T-cell (primary cell): ENCODE measurements at regions not wholly inside any gene's neighbourhood (a gene's known extent, or its start where the extent isn't known, plus 50 kb on each side); places are given as distances from the start of the nearest gene placed in this dataset.

Experiments
- ATAC-seq, 4 experiments: fragments of 200-7000 bp in 3 of 4; fragments of 150-1000 bp in 1 of 4; cut with Tn5 transposase; replicated peaks in 1 of 4; 1 replicate in 3 of 4; 2 replicates in 1 of 4; pipeline ENCODE4 v1.10.0; 2021; ENCODE audit warnings: moderate library complexity in 3 of 4, mild to moderate bottlenecking in 2 of 4, moderate number of reproducible peaks in 1 of 4
- CTCF ChIA-PET, 2 donors: fragments of 300-600 bp; sonication (Branson Sonifier 250); formaldehyde crosslinking; loops; one replicate each; lab custom pipeline; 2022; ENCODE audit warnings: antibody characterized with exemption in 2 of 2; lab: Charles Lee
- POLR2A ChIA-PET, 2 donors: fragments of 300-600 bp; sonication (Branson Sonifier 250); formaldehyde crosslinking; loops; one replicate each; lab custom pipeline; 2022; ENCODE audit warnings: antibody characterized with exemption in 2 of 2; lab: Charles Lee
- DNase-seq, 35 experiments: peaks; one replicate each; pipeline versions ENCODE4 v3.0.0 to v3.0.0-alpha.2; 2013 to 2023
- H3K27ac ChIP-seq: one replicate; pipeline ENCODE4 v1.5.1; 2013; ENCODE audit warnings: low read length
- H3K27me3 ChIP-seq, 2 experiments: replicated peaks in 1 of 2; 1 replicate in 1 of 2; 2 replicates in 1 of 2; pipeline versions ENCODE4 v1.6.1 to v1.7.0; 2013; ENCODE audit warnings: low read length in 1 of 2, mixed read lengths in 1 of 2; ENCODE audit not compliant: control insufficient read depth in 2 of 2, insufficient read depth in 2 of 2; ENCODE audit errors: extremely low read depth in 1 of 2
- H3K36me3 ChIP-seq, 2 donors: 1 replicate in 1 of 2; 2 replicates in 1 of 2; pipeline versions ENCODE4 v1.6.1 to v1.7.0; 2013; ENCODE audit warnings: low read length in 1 of 2; ENCODE audit not compliant: control insufficient read depth in 2 of 2, insufficient read depth in 1 of 2; ENCODE audit errors: extremely low read depth in 1 of 2
- H3K4me1 ChIP-seq, 2 experiments: 1 replicate in 1 of 2; 2 replicates in 1 of 2; pipeline versions ENCODE4 v1.6.1 to v1.7.0; 2013; ENCODE audit warnings: low read length in 2 of 2, mixed read lengths in 1 of 2; ENCODE audit not compliant: insufficient read depth in 2 of 2, control insufficient read depth in 1 of 2; ENCODE audit errors: extremely low read depth in 1 of 2
- H3K4me3 ChIP-seq, 2 donors: 1 replicate in 1 of 2; 2 replicates in 1 of 2; pipeline versions ENCODE4 v1.5.1 to v1.7.0; 2013; ENCODE audit warnings: mild to moderate bottlenecking in 2 of 2, low read length in 1 of 2, moderate library complexity in 1 of 2; ENCODE audit not compliant: control insufficient read depth in 1 of 2; ENCODE audit errors: extremely low read depth in 1 of 2
- H3K9me3 ChIP-seq: 2 replicates; pipeline ENCODE4 v1.7.0; 2013
- H3K27ac Mint-ChIP-seq, 2 donors: one replicate each; pipeline ENCODE4 v1.8.0; 2020 to 2021; ENCODE audit warnings: mild to moderate bottlenecking in 2 of 2, mixed read lengths in 2 of 2
- H3K27me3 Mint-ChIP-seq, 2 donors: one replicate each; pipeline ENCODE4 v1.8.0; 2021 to 2022; ENCODE audit warnings: mixed read lengths in 2 of 2
- H3K36me3 Mint-ChIP-seq: one replicate; pipeline ENCODE4 v1.8.0; 2021; ENCODE audit warnings: mixed read lengths
- H3K4me1 Mint-ChIP-seq, 3 donors: one replicate each; pipeline ENCODE4 v1.8.0; 2020 to 2022; ENCODE audit warnings: mixed read lengths in 3 of 3, mild to moderate bottlenecking in 1 of 3
- H3K4me3 Mint-ChIP-seq, 3 donors: one replicate each; pipeline ENCODE4 v1.8.0; 2020 to 2022; ENCODE audit warnings: mild to moderate bottlenecking in 3 of 3, mixed read lengths in 3 of 3, moderate library complexity in 3 of 3
- H3K9me3 Mint-ChIP-seq, 3 donors: one replicate each; pipeline ENCODE4 v1.8.0; 2020 to 2022; ENCODE audit warnings: mixed read lengths in 3 of 3
- WGBS: methylation state at CpG from one replicate; pipeline ENCODE4 v1.1.5; 2013; ENCODE audit warnings: missing lambda C conversion rate; ENCODE audit not compliant: insufficient coverage; 5-methylcytosine and 5-hydroxymethylcytosine counted together

- H3K9me3 ChIP-seq, result no peaks in the 10 kb centered on the region
- ChIA-PET CTCF (no interaction called here), POLR2A (no interaction called here)
- WGBS, result 73% methylated on average over 4 of the region's 4 CpGs
- no peak overlapping the region for H3K27ac ChIP-seq
- H3K4me1 ChIP-seq, result no peaks in the 10 kb centered on the region
- no peaks in the 10 kb centered on the region for H3K4me1 Mint-ChIP-seq
- ATAC-seq (no peak), DNase-seq (no peak)
- no peak overlapping the region for H3K4me3 ChIP-seq
- H3K36me3 ChIP-seq, result no peaks in the 10 kb centered on the region
- peaks cover 0 to 3% (median 0%) of the 10 kb centered on the region in 3 donors for H3K9me3 Mint-ChIP-seq
- H3K27ac Mint-ChIP-seq, result no peak overlapping the region
- no peaks in the 10 kb centered on the region for H3K36me3 Mint-ChIP-seq
- H3K27me3 Mint-ChIP-seq, result peaks cover 7 to 13% of the 10 kb centered on the region in 2 donors
- no peak overlapping the region for H3K4me3 Mint-ChIP-seq
- no peaks in the 10 kb centered on the region for H3K27me3 ChIP-seq
Measured at GRCh38 chr15:38030609-38031008, 96.2 kb downstream of the TMCO5A start.

GRCh38 chr15:38035701-38036100 lies 101.3 kb downstream of the TMCO5A start:
- 52% methylated on average over 2 of the region's 2 CpGs for WGBS
- Mint-ChIP-seq H3K4me1 (no peaks in the 10 kb centered on the region), H3K36me3 (no peaks in the 10 kb centered on the region), H3K27me3 (peaks cover 5 to 16% of the 10 kb centered on the region in 2 donors), H3K27ac (no peak overlapping the region), H3K9me3 (no peaks in the 10 kb centered on the region), H3K4me3 (no peak overlapping the region)
- Histone ChIP-seq H3K27me3 (no peaks in the 10 kb centered on the region), H3K4me3 (no peak overlapping the region), H3K9me3 (no peaks in the 10 kb centered on the region), H3K4me1 (no peaks in the 10 kb centered on the region), H3K27ac (no peak overlapping the region), H3K36me3 (no peaks in the 10 kb centered on the region)
- ChIA-PET CTCF (no interaction called here), POLR2A (no interaction called here)
- ATAC-seq, result no peak
- no peak for DNase-seq

- Mint-ChIP-seq H3K4me1 (no peaks in the 10 kb centered on the region), H3K4me3 (no peak overlapping the region), H3K27ac (no peak overlapping the region), H3K36me3 (no peaks in the 10 kb centered on the region), H3K27me3 (peaks cover 5 to 10% of the 10 kb centered on the region in 2 donors), H3K9me3 (no peaks in the 10 kb centered on the region)
- H3K9me3 ChIP-seq, result no peaks in the 10 kb centered on the region
- no peak overlapping the region for H3K4me3 ChIP-seq
- DNase-seq (no peak), ATAC-seq (no peak)
- no peaks in the 10 kb centered on the region for H3K36me3 ChIP-seq
- no CpG with 5 or more reads among the region's 3 CpGs for WGBS
- H3K27ac ChIP-seq, result no peak overlapping the region
- no peaks in the 10 kb centered on the region for H3K4me1 ChIP-seq
- no peaks in the 10 kb centered on the region for H3K27me3 ChIP-seq
- ChIA-PET CTCF (no interaction called here), POLR2A (no interaction called here)
Measured at GRCh38 chr15:38036790-38037338, 102.4 kb downstream of the TMCO5A start.

- ChIA-PET POLR2A (no interaction called here), CTCF (no interaction called here)
- Mint-ChIP-seq H3K27ac (no peak overlapping the region), H3K4me3 (no peak overlapping the region), H3K9me3 (no peaks in the 10 kb centered on the region), H3K27me3 (peaks cover 10 to 14% of the 10 kb centered on the region in 2 donors), H3K4me1 (no peaks in the 10 kb centered on the region), H3K36me3 (no peaks in the 10 kb centered on the region)
- no peaks in the 10 kb centered on the region for H3K36me3 ChIP-seq
- DNase-seq, result no peak
- no peaks in the 10 kb centered on the region for H3K27me3 ChIP-seq
- H3K9me3 ChIP-seq, result no peaks in the 10 kb centered on the region
- 50% methylated on average over 1 of the region's 4 CpGs for WGBS
- peaks cover 0 to 2% of the 10 kb centered on the region in 2 experiments for H3K4me1 ChIP-seq
- H3K27ac ChIP-seq, result no peak overlapping the region
- no peak overlapping the region for H3K4me3 ChIP-seq
- no peak for ATAC-seq
Measured at GRCh38 chr15:38038659-38039442, 104.4 kb downstream of the TMCO5A start.

GRCh38 chr15:38040615-38041014 lies 106.2 kb downstream of the TMCO5A start:
- no peaks in the 10 kb centered on the region for H3K9me3 Mint-ChIP-seq
- H3K4me3 Mint-ChIP-seq, result no peak overlapping the region
- no peak for DNase-seq
- H3K36me3 ChIP-seq, result no peaks in the 10 kb centered on the region
- no peaks in the 10 kb centered on the region for H3K36me3 Mint-ChIP-seq
- H3K27me3 Mint-ChIP-seq, result peaks cover 8 to 13% of the 10 kb centered on the region in 2 donors
- peaks cover 0 to 2% of the 10 kb centered on the region in 2 experiments for H3K4me1 ChIP-seq
- no CpG with 5 or more reads among the region's 2 CpGs for WGBS
- H3K9me3 ChIP-seq, result no peaks in the 10 kb centered on the region
- no peak overlapping the region for H3K4me3 ChIP-seq
- H3K4me1 Mint-ChIP-seq, result no peaks in the 10 kb centered on the region
- ATAC-seq, result no peak
- H3K27me3 ChIP-seq, result no peaks in the 10 kb centered on the region
- H3K27ac Mint-ChIP-seq, result no peak overlapping the region
- POLR2A ChIA-PET, result no interaction called here
- CTCF ChIA-PET, result no interaction called here
- H3K27ac ChIP-seq, result no peak overlapping the region

- POLR2A ChIA-PET, result no interaction called here
- H3K36me3 Mint-ChIP-seq, result no peaks in the 10 kb centered on the region
- H3K27ac ChIP-seq, result no peak overlapping the region
- H3K4me1 Mint-ChIP-seq, result no peaks in the 10 kb centered on the region
- CTCF ChIA-PET, result no interaction called here
- H3K4me3 Mint-ChIP-seq, result no peak overlapping the region
- 0% methylated on average over 1 of the region's 2 CpGs for WGBS
- ATAC-seq, result no peak
- H3K4me1 ChIP-seq, result peaks cover 0 to 2% of the 10 kb centered on the region in 2 experiments
- H3K9me3 ChIP-seq, result no peaks in the 10 kb centered on the region
- H3K27ac Mint-ChIP-seq, result no peak overlapping the region
- no peaks in the 10 kb centered on the region for H3K36me3 ChIP-seq
- H3K9me3 Mint-ChIP-seq, result no peaks in the 10 kb centered on the region
- no peak overlapping the region for H3K4me3 ChIP-seq
- H3K27me3 Mint-ChIP-seq, result peaks cover 6 to 7% of the 10 kb centered on the region in 2 donors
- H3K27me3 ChIP-seq, result no peaks in the 10 kb centered on the region
- DNase-seq, result no peak
Measured at GRCh38 chr15:38041576-38041975, 107.1 kb downstream of the TMCO5A start.
